Neural progenitor cell (in vitro differentiated cells): ENCODE measurements at regions not wholly inside any gene's neighbourhood (a gene's known extent, or its start where the extent isn't known, plus 50 kb on each side); places are given as distances from the start of the nearest gene placed in this dataset.

Experiments used
- DNase-seq: peaks from one replicate; pipeline ENCODE4 v3.0.0-alpha.2; 2016; ENCODE audit warnings: low spot score
- H2AFZ ChIP-seq: fragments of 200-600 bp; sonication (generic); replicated peaks from 2 replicates; pipeline ENCODE4 v1.6.1; 2016; ENCODE audit warnings: antibody characterized with exemption
- H3F3A ChIP-seq: fragments of 200-600 bp; sonication (generic); 2 replicates; pipeline ENCODE4 v1.6.1; 2016; ENCODE audit warnings: antibody characterized with exemption, low read depth
- H3K27ac ChIP-seq: fragments of 200-600 bp; sonication (generic); 2 replicates; pipeline ENCODE4 v1.5.1; 2016; ENCODE audit warnings: mild to moderate bottlenecking
- H3K27me3 ChIP-seq: fragments of 200-600 bp; sonication (generic); 2 replicates; pipeline ENCODE4 v1.6.1; 2016; ENCODE audit warnings: mild to moderate bottlenecking, moderate library complexity
- H3K36me3 ChIP-seq: fragments of 200-600 bp; sonication (generic); 2 replicates; pipeline ENCODE4 v1.5.1; 2016
- H3K4me1 ChIP-seq: fragments of 200-600 bp; sonication (generic); 2 replicates; pipeline ENCODE4 v1.6.1; 2016; ENCODE audit warnings: mixed run types
- H3K4me2 ChIP-seq: fragments of 200-600 bp; sonication (generic); 2 replicates; pipeline ENCODE4 v1.6.1; 2016
- H3K4me3 ChIP-seq: fragments of 200-600 bp; sonication (generic); 2 replicates; pipeline ENCODE4 v1.5.1; 2016
- H3K79me2 ChIP-seq: fragments of 200-600 bp; sonication (generic); 2 replicates; pipeline ENCODE4 v1.6.1; 2016; ENCODE audit warnings: low read depth
- H3K9ac ChIP-seq: fragments of 200-600 bp; sonication (generic); 2 replicates; pipeline ENCODE4 v1.6.1; 2016
- H3K9me3 ChIP-seq: fragments of 200-600 bp; sonication (generic); 2 replicates; pipeline ENCODE4 v1.5.1; 2016; ENCODE audit warnings: low read depth
- H4K20me1 ChIP-seq: fragments of 200-600 bp; sonication (generic); 2 replicates; pipeline ENCODE4 v1.6.1; 2016; ENCODE audit warnings: low read depth
- H3K27ac Mint-ChIP-seq: 3 replicates; pipeline ENCODE4 v1.8.0; 2021; ENCODE audit warnings: mixed read lengths
- H3K27me3 Mint-ChIP-seq: 2 replicates; pipeline ENCODE4 v1.8.0; 2022; ENCODE audit warnings: low read depth, mild to moderate bottlenecking, inconsistent platforms, moderate library complexity, mixed read lengths; ENCODE audit not compliant: insufficient read depth
- H3K36me3 Mint-ChIP-seq: 3 replicates; pipeline ENCODE4 v1.8.0; 2021; ENCODE audit warnings: mixed read lengths
- H3K4me1 Mint-ChIP-seq: 3 replicates; pipeline ENCODE4 v1.8.0; 2021; ENCODE audit warnings: mixed read lengths
- H3K4me3 Mint-ChIP-seq: 3 replicates; pipeline ENCODE4 v1.8.0; 2021; ENCODE audit warnings: mild to moderate bottlenecking, moderate library complexity, mixed read lengths
- H3K9me3 Mint-ChIP-seq: 3 replicates; pipeline ENCODE4 v1.8.0; 2020; ENCODE audit warnings: mixed read lengths
- EZH2 ChIP-seq: fragments of 200-600 bp; sonication (generic); IDR thresholded peaks from 2 replicates; pipeline ENCODE4 v1.6.1; 2017; ENCODE audit warnings: antibody characterized with exemption, mild to moderate bottlenecking, moderate library complexity
- EZH2phosphoT487 ChIP-seq: fragments of 200-600 bp; sonication (generic); IDR thresholded peaks from 2 replicates; pipeline ENCODE4 v1.6.1; 2017; ENCODE audit warnings: antibody characterized with exemption
- TF ChIP-seq, protein P1 (sequence below): fragments of 200-600 bp; sonication (generic); IDR thresholded peaks from 2 replicates; pipeline ENCODE4 v1.5.1; 2017; ENCODE audit warnings: antibody characterized with exemption, mild to moderate bottlenecking

GRCh38 chr13:83286737-83287136 is 595.5 kb downstream of the SLITRK1 start:
- TF ChIP-seq EZH2 (no peak), EZH2phosphoT487 (no peak)
- TF ChIP-seq, protein P1, sequence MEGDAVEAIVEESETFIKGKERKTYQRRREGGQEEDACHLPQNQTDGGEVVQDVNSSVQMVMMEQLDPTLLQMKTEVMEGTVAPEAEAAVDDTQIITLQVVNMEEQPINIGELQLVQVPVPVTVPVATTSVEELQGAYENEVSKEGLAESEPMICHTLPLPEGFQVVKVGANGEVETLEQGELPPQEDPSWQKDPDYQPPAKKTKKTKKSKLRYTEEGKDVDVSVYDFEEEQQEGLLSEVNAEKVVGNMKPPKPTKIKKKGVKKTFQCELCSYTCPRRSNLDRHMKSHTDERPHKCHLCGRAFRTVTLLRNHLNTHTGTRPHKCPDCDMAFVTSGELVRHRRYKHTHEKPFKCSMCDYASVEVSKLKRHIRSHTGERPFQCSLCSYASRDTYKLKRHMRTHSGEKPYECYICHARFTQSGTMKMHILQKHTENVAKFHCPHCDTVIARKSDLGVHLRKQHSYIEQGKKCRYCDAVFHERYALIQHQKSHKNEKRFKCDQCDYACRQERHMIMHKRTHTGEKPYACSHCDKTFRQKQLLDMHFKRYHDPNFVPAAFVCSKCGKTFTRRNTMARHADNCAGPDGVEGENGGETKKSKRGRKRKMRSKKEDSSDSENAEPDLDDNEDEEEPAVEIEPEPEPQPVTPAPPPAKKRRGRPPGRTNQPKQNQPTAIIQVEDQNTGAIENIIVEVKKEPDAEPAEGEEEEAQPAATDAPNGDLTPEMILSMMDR: no peak
- no peaks in the 10 kb centered on the region for H4K20me1 ChIP-seq
- Mint-ChIP-seq H3K9me3 (no peaks in the 10 kb centered on the region), H3K36me3 (no peaks in the 10 kb centered on the region), H3K27ac (no peak overlapping the region), H3K4me1 (no peaks in the 10 kb centered on the region), H3K4me3 (no peak overlapping the region), H3K27me3 (peaks cover 2% of the 10 kb centered on the region)
- no peaks in the 10 kb centered on the region for H3K9me3 ChIP-seq
- no peaks in the 10 kb centered on the region for H3K27me3 ChIP-seq
- no peak overlapping the region for H3K4me3 ChIP-seq
- no peak overlapping the region for H3K4me2 ChIP-seq
- no peak overlapping the region for H3K9ac ChIP-seq
- no peak overlapping the region for H3K27ac ChIP-seq
- no peaks in the 10 kb centered on the region for H3F3A ChIP-seq
- no peak overlapping the region for H2AFZ ChIP-seq
- H3K4me1 ChIP-seq: no peaks in the 10 kb centered on the region
- no peaks in the 10 kb centered on the region for H3K36me3 ChIP-seq
- H3K79me2 ChIP-seq: no peaks in the 10 kb centered on the region
- DNase-seq: no peak

DNA sequence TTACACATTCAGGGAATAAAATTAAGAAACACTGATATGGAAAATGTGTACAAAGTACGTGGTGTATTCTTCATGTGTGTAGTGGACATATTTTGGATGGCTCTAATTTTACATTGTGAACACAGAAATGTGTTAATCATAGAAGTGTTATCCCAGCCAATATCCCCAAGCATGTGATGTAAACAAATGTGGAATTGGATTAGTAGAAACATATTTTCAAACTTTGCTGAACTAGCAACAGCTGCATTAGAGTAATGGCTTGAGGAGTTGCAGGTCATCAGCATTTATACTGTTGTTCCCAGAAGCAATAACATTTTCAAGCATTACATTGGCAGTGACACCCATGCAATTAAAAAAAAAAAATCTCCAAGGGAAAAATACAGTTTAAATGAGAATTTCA is 600.6 kb downstream of the SLITRK1 start:
- H3K36me3 ChIP-seq: no peaks in the 10 kb centered on the region
- H3K27me3 Mint-ChIP-seq: no peaks in the 10 kb centered on the region
- no peak for TF ChIP-seq EZH2
- TF ChIP-seq, protein P1: no peak
- no peak for TF ChIP-seq EZH2phosphoT487
- no peak overlapping the region for H3K27ac Mint-ChIP-seq
- H3K4me1 Mint-ChIP-seq: peaks cover 6% of the 10 kb centered on the region
- H3K4me2 ChIP-seq: no peak overlapping the region
- DNase-seq: no peak
- no peaks in the 10 kb centered on the region for H4K20me1 ChIP-seq
- no peak overlapping the region for H3K4me3 Mint-ChIP-seq
- no peak overlapping the region for H3K9ac ChIP-seq
- H3F3A ChIP-seq: no peaks in the 10 kb centered on the region
- no peaks in the 10 kb centered on the region for H3K9me3 Mint-ChIP-seq
- H2AFZ ChIP-seq: no peak overlapping the region
- H3K27ac ChIP-seq: no peak overlapping the region
- H3K79me2 ChIP-seq: no peaks in the 10 kb centered on the region
- H3K9me3 ChIP-seq: no peaks in the 10 kb centered on the region
- no peaks in the 10 kb centered on the region for H3K36me3 Mint-ChIP-seq
- H3K4me1 ChIP-seq: no peaks in the 10 kb centered on the region
- H3K27me3 ChIP-seq: no peaks in the 10 kb centered on the region
- H3K4me3 ChIP-seq: no peak overlapping the region

DNA sequence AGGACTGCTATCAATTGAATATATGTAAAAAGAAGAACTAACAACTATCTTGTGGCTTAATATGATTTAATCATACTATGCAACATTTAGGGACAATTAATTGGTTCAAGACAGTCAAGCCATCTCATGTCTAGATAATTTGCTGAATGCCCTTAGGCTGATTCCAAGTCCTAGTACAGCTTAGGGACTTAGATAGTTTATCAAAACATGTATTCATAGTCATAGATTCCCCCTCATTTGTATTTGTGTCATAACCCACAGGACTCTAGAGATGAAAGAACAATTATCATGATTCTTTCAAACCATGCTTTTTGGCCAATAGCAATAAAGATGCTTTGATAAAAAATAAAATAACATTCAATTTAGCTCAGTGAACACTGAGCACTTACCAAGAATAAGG is 607.6 kb downstream of the SLITRK1 start:
- TF ChIP-seq, protein P1: no peak
- no peak for TF ChIP-seq EZH2
- TF ChIP-seq EZH2phosphoT487: no peak
- no peaks in the 10 kb centered on the region for H3K36me3 Mint-ChIP-seq
- Histone ChIP-seq H3K4me1 (no peaks in the 10 kb centered on the region), H3K9me3 (no peaks in the 10 kb centered on the region), H3K27me3 (no peaks in the 10 kb centered on the region), H2AFZ (no peak overlapping the region), H3K36me3 (no peaks in the 10 kb centered on the region), H3K27ac (no peak overlapping the region), H3K4me2 (no peak overlapping the region), H3K4me3 (no peak overlapping the region), H3K79me2 (no peaks in the 10 kb centered on the region), H3K9ac (no peak overlapping the region), H4K20me1 (no peaks in the 10 kb centered on the region), H3F3A (no peaks in the 10 kb centered on the region)
- DNase-seq: no peak
- no peaks in the 10 kb centered on the region for H3K9me3 Mint-ChIP-seq
- H3K4me1 Mint-ChIP-seq: peaks cover 6% of the 10 kb centered on the region
- H3K27me3 Mint-ChIP-seq: no peaks in the 10 kb centered on the region
- H3K4me3 Mint-ChIP-seq: no peak overlapping the region
- no peak overlapping the region for H3K27ac Mint-ChIP-seq
